ENCODE measurements at regions not wholly inside any gene's neighbourhood (a gene's known extent, or its start where the extent isn't known, plus 50 kb on each side); places are given as distances from the start of the nearest gene placed in this dataset.
"Not testable (repeated sequence)": the region's sequence is repeated elsewhere in the genome, so short reads cannot be mapped to it uniquely, and the experiment has no call there.

DNA sequence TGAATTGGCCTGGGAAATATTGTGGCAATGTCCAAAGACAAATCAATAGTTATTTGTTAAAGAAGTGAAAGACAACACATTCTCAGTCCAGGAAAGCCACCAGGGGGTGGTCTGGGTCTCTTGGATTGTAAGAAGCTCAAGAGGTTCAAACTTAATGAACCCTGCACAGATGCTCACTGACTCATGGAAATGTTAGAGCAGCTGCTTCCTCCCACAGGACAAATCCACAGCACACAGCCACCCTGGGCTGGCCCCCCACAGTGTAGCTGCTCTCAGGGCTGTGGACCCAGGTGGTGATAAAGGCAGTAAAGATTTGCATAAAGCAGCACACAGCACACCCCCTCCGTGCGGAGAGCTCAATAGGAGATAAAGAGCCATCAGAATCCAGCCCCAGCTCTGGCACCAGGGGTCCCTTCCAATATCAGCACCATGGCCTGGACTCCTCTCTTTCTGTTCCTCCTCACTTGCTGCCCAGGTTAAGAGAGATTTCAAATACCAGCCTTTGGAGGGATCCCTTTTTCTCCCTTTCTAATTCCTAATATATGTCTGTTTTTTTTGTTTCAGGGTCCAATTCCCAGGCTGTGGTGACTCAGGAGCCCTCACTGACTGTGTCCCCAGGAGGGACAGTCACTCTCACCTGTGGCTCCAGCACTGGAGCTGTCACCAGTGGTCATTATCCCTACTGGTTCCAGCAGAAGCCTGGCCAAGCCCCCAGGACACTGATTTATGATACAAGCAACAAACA is 124.8 kb downstream of the VPREB1 start:
- H3K4me1 Mint-ChIP-seq (ENCODE audit: low read depth); H3K27ac Mint-ChIP-seq; H3K36me3 Mint-ChIP-seq (ENCODE audit: low read depth); H3K4me3 Mint-ChIP-seq (ENCODE audit: low read depth); H3K9me3 Mint-ChIP-seq; intact Hi-C loops (cut with micrococcal nuclease); DNase-seq (ENCODE audit: low spot score): not testable (repeated sequence)
- peaks cover 52% of the 10 kb centered on the region for H3K27me3 Mint-ChIP-seq (ENCODE audit: low read depth)

DNA sequence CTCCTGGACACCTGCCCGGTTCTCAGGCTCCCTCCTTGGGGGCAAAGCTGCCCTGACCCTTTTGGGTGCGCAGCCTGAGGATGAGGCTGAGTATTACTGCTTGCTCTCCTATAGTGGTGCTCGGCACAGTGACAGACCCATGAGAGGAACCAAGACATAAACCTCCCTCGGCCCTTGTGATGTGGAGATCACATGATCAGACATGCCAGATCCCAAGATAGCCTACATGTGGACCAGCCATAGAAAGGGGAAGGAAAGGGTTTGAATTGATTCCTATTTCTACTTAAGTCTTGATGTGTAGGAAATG is 125.3 kb downstream of the VPREB1 start:
- DNase-seq (ENCODE audit: low spot score), result no peak
- Mint-ChIP-seq H3K36me3 (ENCODE audit: low read depth) (no peaks in the 10 kb centered on the region), H3K27ac (no peak overlapping the region), H3K27me3 (ENCODE audit: low read depth) (peaks cover 51% of the 10 kb centered on the region), H3K4me3 (ENCODE audit: low read depth) (no peak overlapping the region), H3K9me3 (no peaks in the 10 kb centered on the region), H3K4me1 (ENCODE audit: low read depth) (no peaks in the 10 kb centered on the region)
- intact Hi-C loops (cut with micrococcal nuclease), result no loop called here

DNA sequence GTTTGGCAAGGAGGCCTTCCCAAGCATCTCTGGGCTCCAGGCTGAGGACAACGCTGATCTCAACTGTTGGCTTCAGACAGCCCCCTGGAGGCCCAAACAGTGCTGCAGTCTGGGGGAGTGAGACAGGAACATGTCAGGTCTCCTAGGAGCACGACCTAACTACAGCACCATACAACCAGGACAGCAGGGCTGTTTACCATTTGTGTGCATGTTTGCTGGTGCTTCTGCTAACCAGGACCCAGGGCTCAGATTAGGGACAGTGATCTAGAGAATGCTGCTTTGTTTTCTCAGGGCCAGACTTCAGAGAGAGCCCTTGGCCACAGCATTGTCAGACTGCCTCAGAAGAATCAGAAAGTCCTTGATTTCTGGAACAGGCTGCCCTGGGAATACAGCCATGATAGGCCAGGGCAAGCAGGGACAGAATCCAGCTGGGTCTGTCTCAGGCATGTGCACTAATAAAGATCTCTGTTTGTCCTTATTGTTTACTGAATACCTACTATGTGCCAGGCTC is 126.5 kb downstream of the VPREB1 start:
- Mint-ChIP-seq H3K27me3 (ENCODE audit: low read depth) (peaks cover 47% of the 10 kb centered on the region), H3K27ac (no peak overlapping the region), H3K9me3 (no peaks in the 10 kb centered on the region), H3K36me3 (ENCODE audit: low read depth) (no peaks in the 10 kb centered on the region), H3K4me3 (ENCODE audit: low read depth) (no peak overlapping the region), H3K4me1 (ENCODE audit: low read depth) (no peaks in the 10 kb centered on the region)
- no peak for DNase-seq (ENCODE audit: low spot score)
- intact Hi-C loops (cut with micrococcal nuclease), result no loop called here

DNA sequence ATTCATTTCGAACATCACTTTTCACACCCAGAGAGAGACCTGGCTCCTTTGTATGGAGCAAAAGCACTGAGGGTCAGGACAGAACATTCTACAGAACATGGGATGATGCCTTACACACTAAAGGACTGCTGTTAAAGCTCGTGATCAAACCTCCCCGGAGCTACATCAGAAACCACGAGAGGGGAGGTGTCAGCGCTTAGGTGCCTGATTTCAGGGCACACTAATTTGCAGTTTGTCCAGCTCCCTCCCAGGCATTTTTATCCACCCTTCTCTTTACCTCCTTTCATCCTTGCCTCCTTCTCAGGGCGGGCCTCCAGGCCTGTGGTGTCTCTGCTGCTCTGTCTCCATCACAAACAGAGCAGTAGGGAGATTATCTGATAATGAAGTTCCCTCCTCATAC is 127.5 kb downstream of the VPREB1 start:
- H3K36me3 Mint-ChIP-seq (ENCODE audit: low read depth), result no peaks in the 10 kb centered on the region
- H3K9me3 Mint-ChIP-seq, result no peaks in the 10 kb centered on the region
- no peak for DNase-seq (ENCODE audit: low spot score)
- no peak overlapping the region for H3K4me3 Mint-ChIP-seq (ENCODE audit: low read depth)
- no peak overlapping the region for H3K27ac Mint-ChIP-seq
- intact Hi-C loops (cut with micrococcal nuclease), result no loop called here
- peaks cover 46% of the 10 kb centered on the region for H3K27me3 Mint-ChIP-seq (ENCODE audit: low read depth)
- no peaks in the 10 kb centered on the region for H3K4me1 Mint-ChIP-seq (ENCODE audit: low read depth)

DNA sequence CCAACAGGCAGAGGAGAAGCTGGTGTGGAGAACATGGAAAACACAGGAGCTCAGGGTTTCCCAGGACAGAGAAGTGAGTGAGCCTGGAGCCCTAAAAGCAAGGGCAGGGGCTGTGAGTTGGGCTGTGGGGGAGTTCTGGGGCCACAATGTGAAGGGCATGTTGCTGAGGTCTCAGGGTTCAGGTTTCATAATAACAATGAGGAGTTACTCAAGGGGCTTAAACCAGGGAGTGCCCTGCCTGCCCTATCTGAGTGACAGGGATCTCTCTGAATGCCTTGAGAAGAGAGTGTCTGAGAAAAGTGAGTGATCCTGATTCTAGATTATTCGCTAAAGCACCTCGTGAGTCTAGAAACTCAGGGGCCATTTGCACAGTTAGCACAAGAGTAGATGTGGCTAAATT is 129.6 kb downstream of the VPREB1 start:
- Mint-ChIP-seq H3K9me3 (no peaks in the 10 kb centered on the region), H3K4me3 (ENCODE audit: low read depth) (no peak overlapping the region), H3K27me3 (ENCODE audit: low read depth) (peaks cover 41% of the 10 kb centered on the region), H3K4me1 (ENCODE audit: low read depth) (no peaks in the 10 kb centered on the region), H3K27ac (no peak overlapping the region), H3K36me3 (ENCODE audit: low read depth) (no peaks in the 10 kb centered on the region)
- intact Hi-C loops (cut with micrococcal nuclease), result no loop called here
- no peak for DNase-seq (ENCODE audit: low spot score)

DNA sequence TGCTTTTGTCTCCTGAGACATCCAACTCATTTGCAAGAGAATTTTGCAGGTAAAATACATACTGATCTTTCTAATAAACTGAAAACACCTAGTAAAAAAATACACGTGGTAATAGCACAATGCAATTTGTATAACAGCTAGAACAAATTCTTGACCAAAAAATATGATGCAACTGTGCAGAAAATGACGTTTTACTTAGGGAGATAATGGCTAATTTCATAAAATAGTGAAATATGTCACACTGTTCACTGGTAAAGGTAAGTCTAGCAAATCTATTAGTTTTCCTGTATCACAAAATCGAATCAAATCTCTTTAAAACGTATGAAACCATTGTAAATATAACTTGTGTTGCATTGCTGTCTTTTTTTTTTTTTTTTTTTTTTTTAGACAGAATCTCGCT is 130.0 kb downstream of the VPREB1 start:
- H3K9me3 Mint-ChIP-seq, result no peaks in the 10 kb centered on the region
- no peak overlapping the region for H3K4me3 Mint-ChIP-seq (ENCODE audit: low read depth)
- H3K36me3 Mint-ChIP-seq (ENCODE audit: low read depth), result no peaks in the 10 kb centered on the region
- DNase-seq (ENCODE audit: low spot score), result no peak
- intact Hi-C loops (cut with micrococcal nuclease), result no loop called here
- peaks cover 37% of the 10 kb centered on the region for H3K27me3 Mint-ChIP-seq (ENCODE audit: low read depth)
- no peaks in the 10 kb centered on the region for H3K4me1 Mint-ChIP-seq (ENCODE audit: low read depth)
- H3K27ac Mint-ChIP-seq, result no peak overlapping the region

DNA sequence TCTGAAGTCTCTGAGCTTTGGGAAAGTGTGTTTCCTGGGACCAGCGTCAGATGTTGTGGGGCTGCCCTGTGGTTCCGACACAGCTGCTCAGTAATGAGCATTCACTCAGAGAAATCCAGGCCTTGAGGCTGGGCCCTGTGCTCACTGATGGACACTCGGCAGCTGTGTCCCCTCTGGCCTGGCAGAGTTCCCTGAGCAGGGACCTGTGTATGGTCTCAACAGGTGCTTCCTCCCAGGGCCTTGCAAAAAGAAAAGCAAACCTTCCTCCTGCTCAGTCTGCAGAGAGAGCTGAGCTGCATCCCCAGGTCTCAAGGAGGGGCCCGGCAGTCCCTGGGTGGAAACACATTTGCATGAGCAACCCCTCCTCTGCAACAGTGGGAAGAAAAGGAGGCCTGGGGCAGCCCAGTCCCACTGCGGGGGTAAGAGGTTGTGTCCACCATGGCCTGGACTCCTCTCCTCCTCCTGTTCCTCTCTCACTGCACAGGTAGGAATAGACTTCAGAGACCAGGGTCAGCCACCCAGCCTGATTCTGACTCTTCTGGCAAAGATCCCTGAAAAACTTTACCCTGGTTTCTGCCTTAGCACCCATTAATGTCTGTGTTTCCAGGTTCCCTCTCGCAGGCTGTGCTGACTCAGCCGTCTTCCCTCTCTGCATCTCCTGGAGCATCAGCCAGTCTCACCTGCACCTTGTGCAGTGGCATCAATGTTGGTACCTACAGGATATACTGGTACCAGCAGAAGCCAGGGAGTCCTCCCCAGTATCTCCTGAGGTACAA is 131.2 kb downstream of the VPREB1 start:
- Mint-ChIP-seq H3K9me3 (no peaks in the 10 kb centered on the region), H3K27ac (no peak overlapping the region), H3K4me1 (ENCODE audit: low read depth) (no peaks in the 10 kb centered on the region), H3K36me3 (ENCODE audit: low read depth) (no peaks in the 10 kb centered on the region), H3K4me3 (ENCODE audit: low read depth) (no peak overlapping the region), H3K27me3 (ENCODE audit: low read depth) (peaks cover 37% of the 10 kb centered on the region)
- DNase-seq (ENCODE audit: low spot score), result no peak
- intact Hi-C loops (cut with micrococcal nuclease), result loop anchor here (1.0 kb wide), 1 partner anchor 24 kb away; no protein-coding TSS in a partner anchor

DNA sequence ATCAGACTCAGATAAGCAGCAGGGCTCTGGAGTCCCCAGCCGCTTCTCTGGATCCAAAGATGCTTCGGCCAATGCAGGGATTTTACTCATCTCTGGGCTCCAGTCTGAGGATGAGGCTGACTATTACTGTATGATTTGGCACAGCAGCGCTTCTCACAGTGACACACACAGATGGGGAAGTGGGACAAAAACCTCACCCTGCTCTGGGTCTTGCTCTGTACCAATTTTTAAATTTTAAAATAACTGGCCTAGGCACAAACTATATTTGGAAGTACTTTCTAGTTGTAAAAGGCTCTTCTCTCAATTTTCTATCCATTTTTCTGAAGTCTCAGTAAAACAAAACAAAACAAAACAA is 131.7 kb downstream of the VPREB1 start:
- DNase-seq (ENCODE audit: low spot score), result no peak
- Mint-ChIP-seq H3K9me3 (no peaks in the 10 kb centered on the region), H3K27ac (no peak overlapping the region), H3K36me3 (ENCODE audit: low read depth) (no peaks in the 10 kb centered on the region), H3K4me3 (ENCODE audit: low read depth) (no peak overlapping the region), H3K4me1 (ENCODE audit: low read depth) (no peaks in the 10 kb centered on the region), H3K27me3 (ENCODE audit: low read depth) (peaks cover 32% of the 10 kb centered on the region)
- intact Hi-C loops (cut with micrococcal nuclease), result no loop called here

DNA sequence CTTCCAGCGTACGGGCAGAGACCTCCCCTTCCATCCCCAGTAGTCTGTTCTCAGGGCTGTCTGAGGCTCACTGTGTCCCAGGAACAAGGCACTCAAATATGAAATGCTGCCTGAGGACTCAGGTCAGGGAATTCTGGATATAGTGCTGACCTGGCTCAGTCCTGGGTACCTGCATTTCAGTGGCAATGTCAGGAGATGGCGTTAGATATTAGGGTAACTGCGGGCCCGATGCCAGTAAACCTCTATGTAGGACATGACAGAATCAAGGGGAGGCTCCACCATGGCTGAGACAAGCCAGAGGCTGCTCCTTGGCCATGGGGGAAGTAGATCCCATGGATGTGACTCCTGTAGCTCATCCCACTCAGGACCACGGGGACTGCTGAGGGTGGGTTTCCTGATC is 131.7 kb downstream of the ZNF280B start:
- H3K27ac Mint-ChIP-seq; H3K9me3 Mint-ChIP-seq; H3K4me3 Mint-ChIP-seq (ENCODE audit: low read depth); intact Hi-C loops (cut with micrococcal nuclease); H3K4me1 Mint-ChIP-seq (ENCODE audit: low read depth); DNase-seq (ENCODE audit: low spot score); H3K36me3 Mint-ChIP-seq (ENCODE audit: low read depth): not testable (repeated sequence)
- peaks cover 31% of the 10 kb centered on the region for H3K27me3 Mint-ChIP-seq (ENCODE audit: low read depth)

DNA sequence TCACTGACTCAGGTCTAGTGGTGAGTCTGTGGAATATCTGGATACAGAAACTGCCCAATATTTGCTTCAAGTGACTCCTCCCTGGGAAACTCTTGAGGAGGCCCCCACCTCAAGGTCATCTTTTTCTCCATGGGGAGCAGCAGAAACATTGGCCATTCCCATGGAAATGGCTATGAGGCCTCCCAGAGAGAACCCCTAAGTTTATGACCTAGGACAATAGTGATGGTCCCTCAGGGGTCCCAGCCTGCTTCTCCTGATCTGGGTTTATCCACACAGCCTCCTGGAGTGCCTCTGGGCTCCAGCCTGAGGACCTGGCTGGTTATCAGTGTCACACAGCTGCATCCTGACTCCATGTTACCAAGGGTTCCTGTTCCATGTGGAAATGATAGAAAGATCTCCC is 131.2 kb downstream of the ZNF280B start:
- Mint-ChIP-seq H3K36me3 (ENCODE audit: low read depth) (no peaks in the 10 kb centered on the region), H3K27ac (no peak overlapping the region), H3K4me1 (ENCODE audit: low read depth) (no peaks in the 10 kb centered on the region), H3K27me3 (ENCODE audit: low read depth) (peaks cover 30% of the 10 kb centered on the region), H3K4me3 (ENCODE audit: low read depth) (no peak overlapping the region), H3K9me3 (no peaks in the 10 kb centered on the region)
- intact Hi-C loops (cut with micrococcal nuclease), result no loop called here
- no peak for DNase-seq (ENCODE audit: low spot score)

DNA sequence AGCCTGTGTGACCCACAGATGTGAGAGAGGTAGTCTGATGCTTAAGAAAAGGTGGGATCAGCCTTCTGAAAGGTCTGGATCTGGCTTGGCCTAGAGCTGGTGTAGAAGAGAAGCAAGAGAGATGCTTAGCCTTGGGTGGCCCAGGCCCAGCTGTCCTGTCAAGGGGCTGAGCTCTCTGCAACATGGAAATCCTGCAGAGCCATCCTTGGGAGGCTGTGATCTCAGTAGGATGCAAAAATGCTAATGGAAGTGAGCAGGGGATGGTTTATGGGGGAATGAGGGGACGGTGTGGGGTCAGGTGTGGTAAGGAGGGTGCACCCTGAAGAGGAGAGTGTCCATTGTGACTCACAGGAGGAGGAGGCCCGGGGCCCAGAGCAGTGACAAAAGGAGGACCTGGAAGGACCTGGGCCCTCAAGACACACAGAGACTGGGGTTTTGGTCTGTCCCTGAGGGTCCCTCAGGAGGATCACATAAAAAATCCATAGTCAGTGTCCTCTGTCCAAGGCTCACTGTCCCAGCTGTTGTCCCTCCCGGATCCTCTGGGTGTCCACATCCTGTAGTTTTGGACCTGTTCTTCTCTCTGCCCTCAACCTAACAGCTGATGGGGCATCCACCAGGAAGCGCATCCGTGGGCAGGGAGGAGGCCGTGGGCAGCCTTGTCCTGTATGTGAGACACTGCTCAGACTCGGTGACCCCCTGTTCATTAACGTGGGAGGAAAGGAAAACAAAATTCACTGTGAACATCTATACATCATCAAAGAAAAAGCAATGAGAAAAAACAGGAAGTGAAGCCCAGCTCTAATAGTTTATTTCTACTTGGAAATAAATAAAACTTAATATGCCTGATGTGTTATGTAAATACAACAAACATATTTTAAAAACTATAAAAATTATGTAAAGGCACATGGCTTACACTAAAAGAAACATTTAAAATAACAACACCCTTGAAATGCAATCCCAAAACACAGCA is 129.8 kb downstream of the ZNF280B start:
- intact Hi-C loops (cut with micrococcal nuclease), result no loop called here
- H3K27ac Mint-ChIP-seq, result no peak overlapping the region
- H3K4me1 Mint-ChIP-seq (ENCODE audit: low read depth), result no peaks in the 10 kb centered on the region
- no peak overlapping the region for H3K4me3 Mint-ChIP-seq (ENCODE audit: low read depth)
- H3K9me3 Mint-ChIP-seq, result no peaks in the 10 kb centered on the region
- DNase-seq (ENCODE audit: low spot score), result no peak
- peaks cover 32% of the 10 kb centered on the region for H3K27me3 Mint-ChIP-seq (ENCODE audit: low read depth)
- H3K36me3 Mint-ChIP-seq (ENCODE audit: low read depth), result no peaks in the 10 kb centered on the region

DNA sequence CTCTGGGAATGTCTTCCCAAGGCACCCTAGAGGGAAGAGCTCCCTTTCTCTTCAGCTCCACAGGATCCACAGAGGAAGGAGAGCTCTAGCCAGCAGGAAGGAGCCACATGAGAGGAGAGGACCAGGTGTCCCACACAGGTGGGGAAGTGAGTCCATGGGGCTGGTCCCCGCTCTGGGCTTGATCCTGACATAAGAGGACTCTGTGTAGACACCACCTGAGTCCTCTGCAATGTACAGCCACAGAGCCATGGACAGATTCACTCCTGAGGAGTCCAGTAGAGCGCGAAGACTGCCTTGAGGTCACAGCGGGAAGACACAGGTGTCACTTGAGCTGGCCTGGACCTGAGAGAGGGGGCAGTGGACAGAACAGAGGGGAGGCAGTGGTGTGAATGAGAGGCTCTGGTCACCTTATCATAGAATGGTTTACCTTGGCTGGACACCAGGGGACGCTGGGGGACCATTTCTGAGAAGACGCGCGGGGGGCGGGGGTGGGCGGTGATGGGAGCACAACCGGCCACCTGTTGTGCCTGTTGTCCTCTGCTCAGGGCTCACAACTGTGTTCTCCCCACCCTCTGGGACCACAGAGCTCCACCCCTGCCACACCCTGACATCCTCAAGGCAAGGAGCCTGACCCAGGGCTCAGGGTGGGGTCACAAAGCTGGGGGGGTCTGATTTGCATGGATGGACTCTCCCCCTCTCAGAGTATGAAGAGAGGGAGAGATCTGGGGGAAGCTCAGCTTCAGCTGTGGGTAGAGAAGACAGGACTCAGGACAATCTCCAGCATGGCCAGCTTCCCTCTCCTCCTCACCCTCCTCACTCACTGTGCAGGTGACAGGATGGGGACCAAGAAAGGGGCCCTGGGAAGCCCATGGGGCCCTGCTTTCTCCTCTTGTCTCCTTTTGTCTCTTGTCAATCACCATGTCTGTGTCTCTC is 128.2 kb downstream of the ZNF280B start:
- intact Hi-C loops (cut with micrococcal nuclease), result no loop called here
- H3K27me3 Mint-ChIP-seq (ENCODE audit: low read depth), result peaks cover 39% of the 10 kb centered on the region
- H3K4me1 Mint-ChIP-seq (ENCODE audit: low read depth), result no peaks in the 10 kb centered on the region
- no peak overlapping the region for H3K4me3 Mint-ChIP-seq (ENCODE audit: low read depth)
- no peak overlapping the region for H3K27ac Mint-ChIP-seq
- H3K9me3 Mint-ChIP-seq, result no peaks in the 10 kb centered on the region
- DNase-seq (ENCODE audit: low spot score), result no peak
- no peaks in the 10 kb centered on the region for H3K36me3 Mint-ChIP-seq (ENCODE audit: low read depth)
